Spinal cord (tissue), 9 donors: ENCODE measurements at regions not wholly inside any gene's neighbourhood (a gene's known extent, or its start where the extent isn't known, plus 50 kb on each side); places are given as distances from the start of the nearest gene placed in this dataset.

Experiments
- DNase-seq, 6 donors: peaks; one replicate each; pipeline versions ENCODE4 v3.0.0 to v3.0.0-alpha.2; 2013 to 2015; ENCODE audit warnings: low spot score in 6 of 6, low read depth in 4 of 6
- H3K27ac ChIP-seq: one replicate; pipeline ENCODE4 v1.5.1; 2013; ENCODE audit warnings: low read depth, low read length, control low read depth
- H3K27me3 ChIP-seq: one replicate; pipeline ENCODE4 v1.6.1; 2013; ENCODE audit warnings: low read length; ENCODE audit not compliant: control insufficient read depth, insufficient read depth
- H3K36me3 ChIP-seq: one replicate; pipeline ENCODE4 v1.6.1; 2013; ENCODE audit warnings: low read length; ENCODE audit not compliant: control insufficient read depth, insufficient read depth
- H3K4me1 ChIP-seq: one replicate; pipeline ENCODE4 v1.6.1; 2013; ENCODE audit warnings: low read length; ENCODE audit not compliant: control insufficient read depth, insufficient read depth
- H3K4me3 ChIP-seq: one replicate; pipeline ENCODE4 v1.5.1; 2013; ENCODE audit warnings: low read depth, low read length, control low read depth
- H3K9me3 ChIP-seq: one replicate; pipeline ENCODE4 v1.6.1; 2013; ENCODE audit warnings: low read length; ENCODE audit not compliant: control insufficient read depth, insufficient read depth
- WGBS: methylation state at CpG from one replicate; pipeline ENCODE4 v1.1.5; 2013; ENCODE audit warnings: missing lambda C conversion rate; ENCODE audit not compliant: insufficient coverage; 5-methylcytosine and 5-hydroxymethylcytosine counted together
- donor health status: healthy.

DNA sequence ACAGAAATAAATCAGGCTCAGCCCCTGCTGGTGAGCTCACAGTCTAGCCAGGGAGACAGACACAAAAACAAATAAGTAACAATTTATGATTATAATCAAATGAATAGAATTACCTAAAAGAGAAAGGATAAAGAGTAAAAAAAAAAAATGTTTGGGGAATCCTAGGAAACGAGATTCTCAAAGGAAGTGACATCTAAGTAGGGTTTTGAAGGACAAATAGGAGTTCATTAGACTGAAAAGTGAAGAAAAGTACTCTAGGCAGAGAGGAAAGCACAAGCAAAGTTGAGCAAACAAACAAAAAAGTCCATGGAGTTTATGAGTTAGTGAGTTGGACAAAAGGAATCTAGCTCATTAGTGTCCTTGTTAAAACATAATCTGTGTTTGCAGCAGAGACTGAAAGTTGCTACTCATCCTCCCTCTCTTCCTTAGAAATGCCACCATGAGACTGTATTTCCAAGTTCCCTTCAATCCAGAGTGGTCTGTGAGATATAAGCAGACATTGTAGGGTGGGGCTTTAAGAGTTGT, 145.6 kb downstream of the SPATA18 start:
- Histone ChIP-seq H3K4me1 (no peaks in the 10 kb centered on the region), H3K4me3 (no peak overlapping the region), H3K27me3 (no peaks in the 10 kb centered on the region), H3K27ac (peak overlapping the region; percentile 38), H3K36me3 (no peaks in the 10 kb centered on the region), H3K9me3 (no peaks in the 10 kb centered on the region)
- 87% methylated on average over 1 of the region's 1 CpG for WGBS
- no peak for DNase-seq

GRCh38 chr4:52197306-52197705, 146.2 kb downstream of the SPATA18 start:
- Histone ChIP-seq H3K4me1 (no peaks in the 10 kb centered on the region), H3K9me3 (no peaks in the 10 kb centered on the region), H3K27ac (peak overlapping the region; percentile 44), H3K4me3 (no peak overlapping the region), H3K27me3 (no peaks in the 10 kb centered on the region), H3K36me3 (no peaks in the 10 kb centered on the region)
- 60% methylated on average over 1 of the region's 2 CpGs for WGBS
- peak in 1 of 6 donors; percentile 30 for DNase-seq

DNA sequence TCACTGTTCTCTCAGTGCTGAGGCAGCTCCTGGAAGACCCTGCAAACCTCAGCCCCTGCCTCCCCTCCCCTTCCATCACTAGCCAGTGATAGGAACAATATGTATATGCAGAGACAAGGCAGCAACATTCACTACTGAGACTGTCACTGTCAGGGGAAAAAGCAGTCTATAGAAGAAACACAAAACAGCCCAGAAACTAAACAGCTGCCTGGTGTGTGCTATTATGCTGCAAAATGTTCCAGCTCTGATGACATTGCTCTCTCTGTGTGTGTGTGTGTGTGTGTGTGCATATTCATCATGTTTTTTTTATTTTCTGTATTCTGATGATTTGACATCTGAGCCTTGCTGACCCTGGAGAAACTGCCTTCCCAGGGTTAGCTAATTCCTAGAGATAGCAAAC, 147.2 kb downstream of the SPATA18 start:
- Histone ChIP-seq H3K4me3 (no peak overlapping the region), H3K4me1 (no peaks in the 10 kb centered on the region), H3K27ac (no peak overlapping the region), H3K27me3 (no peaks in the 10 kb centered on the region), H3K36me3 (no peaks in the 10 kb centered on the region), H3K9me3 (no peaks in the 10 kb centered on the region)
- peak in 2 of 6 donors; percentile 9 to 37 for DNase-seq

DNA sequence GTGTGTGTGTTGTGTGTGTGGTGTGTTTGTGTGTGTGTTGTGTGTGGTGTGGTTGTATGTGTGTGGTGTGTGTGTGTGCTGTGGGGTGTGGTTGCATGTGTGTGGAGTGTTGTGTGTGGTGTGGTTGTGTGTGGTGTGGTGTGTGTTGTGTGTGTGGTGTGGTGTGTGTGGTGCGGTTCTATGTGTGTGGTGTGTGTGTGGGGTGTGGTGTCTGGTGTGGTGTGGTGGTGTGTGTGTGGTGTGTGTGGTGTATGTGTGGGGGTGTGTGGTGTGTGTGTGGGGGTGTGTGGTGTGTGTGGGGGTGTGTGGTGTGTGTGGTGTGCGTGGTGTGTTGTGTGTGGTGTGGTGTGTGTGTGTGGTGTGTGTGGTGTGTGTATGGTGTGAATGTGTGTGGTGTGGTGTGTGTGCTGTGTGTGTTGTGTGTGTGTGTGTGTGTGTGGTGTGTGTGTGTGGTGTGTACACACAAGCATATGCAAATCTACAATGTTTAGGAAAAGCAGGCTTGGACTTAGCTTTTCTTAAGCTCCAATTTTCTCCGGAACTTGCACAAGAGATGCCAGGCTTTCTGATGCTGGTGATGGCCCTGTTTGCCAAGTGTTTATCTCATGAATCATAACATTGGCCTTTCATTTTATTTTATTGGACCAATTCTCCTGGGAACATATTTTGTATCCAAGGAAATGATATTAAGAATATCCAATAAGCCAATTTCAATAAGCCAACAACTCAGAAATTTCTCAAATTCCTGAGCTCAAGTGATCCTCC, 148.7 kb downstream of the SPATA18 start:
- DNase-seq, result peak in 2 of 6 donors; percentile 39 to 51
- Histone ChIP-seq H3K4me3 (no peak overlapping the region), H3K27me3 (no peaks in the 10 kb centered on the region), H3K4me1 (no peaks in the 10 kb centered on the region), H3K27ac (no peak overlapping the region), H3K36me3 (no peaks in the 10 kb centered on the region), H3K9me3 (no peaks in the 10 kb centered on the region)
- WGBS, result 100% methylated on average over 1 of the region's 3 CpGs

GRCh38 chr4:52200339-52200725, 149.2 kb downstream of the SPATA18 start:
- Histone ChIP-seq H3K27ac (no peak overlapping the region), H3K4me3 (no peak overlapping the region), H3K9me3 (no peaks in the 10 kb centered on the region), H3K27me3 (no peaks in the 10 kb centered on the region), H3K4me1 (no peaks in the 10 kb centered on the region), H3K36me3 (no peaks in the 10 kb centered on the region)
- 100% methylated on average over 1 of the region's 4 CpGs for WGBS
- DNase-seq, result no peak

GRCh38 chr4:52201715-52202114, 150.6 kb downstream of the SPATA18 start:
- DNase-seq, result no peak
- no peaks in the 10 kb centered on the region for H3K36me3 ChIP-seq
- WGBS, result no CpG with 5 or more reads among the region's 1 CpG
- no peak overlapping the region for H3K4me3 ChIP-seq
- no peaks in the 10 kb centered on the region for H3K9me3 ChIP-seq
- H3K4me1 ChIP-seq, result no peaks in the 10 kb centered on the region
- H3K27ac ChIP-seq, result no peak overlapping the region
- no peaks in the 10 kb centered on the region for H3K27me3 ChIP-seq

GRCh38 chr4:52202251-52202779, 151.2 kb downstream of the SPATA18 start:
- no peak overlapping the region for H3K27ac ChIP-seq
- no peaks in the 10 kb centered on the region for H3K4me1 ChIP-seq
- H3K4me3 ChIP-seq, result no peak overlapping the region
- WGBS, result 67% methylated on average over 1 of the region's 4 CpGs
- H3K9me3 ChIP-seq, result no peaks in the 10 kb centered on the region
- DNase-seq, result no peak
- H3K36me3 ChIP-seq, result no peaks in the 10 kb centered on the region
- no peaks in the 10 kb centered on the region for H3K27me3 ChIP-seq

DNA sequence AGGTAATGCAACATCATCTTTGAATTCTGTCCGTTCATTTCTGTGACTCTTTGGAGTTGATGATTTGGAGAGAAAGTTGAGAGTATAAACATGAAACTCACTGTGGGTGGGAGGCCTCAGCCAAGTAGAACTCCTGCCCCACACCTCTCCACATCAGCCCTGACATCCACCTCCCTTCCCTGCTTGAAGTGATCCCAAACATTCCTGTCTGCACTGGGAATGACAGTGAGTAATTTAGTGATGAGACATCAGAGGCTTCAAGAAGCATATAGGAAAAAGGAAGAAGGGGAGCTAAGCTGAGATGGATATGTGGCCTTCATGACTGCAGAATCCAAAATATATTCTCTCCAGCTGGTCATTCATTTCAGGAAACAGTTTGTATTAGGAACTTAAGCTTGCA, 151.8 kb downstream of the SPATA18 start:
- H3K4me3 ChIP-seq, result no peak overlapping the region
- H3K4me1 ChIP-seq, result no peaks in the 10 kb centered on the region
- WGBS, result 100% methylated on average over 1 of the region's 1 CpG
- no peaks in the 10 kb centered on the region for H3K36me3 ChIP-seq
- no peaks in the 10 kb centered on the region for H3K9me3 ChIP-seq
- H3K27me3 ChIP-seq, result no peaks in the 10 kb centered on the region
- no peak for DNase-seq
- H3K27ac ChIP-seq, result no peak overlapping the region

GRCh38 chr4:52203351-52203750, 152.2 kb downstream of the SPATA18 start:
- no peak for DNase-seq
- Histone ChIP-seq H3K27ac (no peak overlapping the region), H3K36me3 (no peaks in the 10 kb centered on the region), H3K27me3 (no peaks in the 10 kb centered on the region), H3K4me1 (no peaks in the 10 kb centered on the region), H3K4me3 (no peak overlapping the region), H3K9me3 (no peaks in the 10 kb centered on the region)
- no CpG with 5 or more reads among the region's 1 CpG for WGBS

- no CpG with 5 or more reads among the region's 3 CpGs for WGBS
These were observed 153.8 kb downstream of the SPATA18 start for GRCh38 chr4:52204921-52205320.

More at GRCh38 chr4:52204921-52205320, 153.8 kb downstream of the SPATA18 start:
- no peaks in the 10 kb centered on the region for H3K4me1 ChIP-seq
- no peaks in the 10 kb centered on the region for H3K36me3 ChIP-seq
- peaks cover 2% of the 10 kb centered on the region for H3K9me3 ChIP-seq
- H3K27ac ChIP-seq, result no peak overlapping the region
- DNase-seq, result no peak
- H3K4me3 ChIP-seq, result no peak overlapping the region
- H3K27me3 ChIP-seq, result no peaks in the 10 kb centered on the region
